NCI-H82 treated with DMSO at 0.1 percent for 48 hours (cell line): ENCODE measurements at regions not wholly inside any gene's neighbourhood (a gene's known extent, or its start where the extent isn't known, plus 50 kb on each side); places are given as distances from the start of the nearest gene placed in this dataset.

Experiments
- DNase-seq: peaks from one replicate; lab custom pipeline; 2025; ENCODE audit not compliant: unreplicated experiment; lab: John Stamatoyannopoulos, UW

GRCh38 chr3:78139166-78139565 is 1099.3 kb downstream of the ROBO2 start:
- no peak for DNase-seq

- no peak for DNase-seq
These were observed 1100.4 kb downstream of the ROBO2 start for GRCh38 chr3:78140274-78140673.

GRCh38 chr3:78140866-78141265 is 1101.0 kb downstream of the ROBO2 start:
- DNase-seq: no peak

GRCh38 chr3:78141269-78141668 is 1101.4 kb downstream of the ROBO2 start:
- no peak for DNase-seq

GRCh38 chr3:78143000-78143399 is 1103.1 kb downstream of the ROBO2 start:
- no peak for DNase-seq

GRCh38 chr3:78148986-78149717 is 1109.3 kb downstream of the ROBO2 start:
- DNase-seq: no peak

GRCh38 chr3:78153973-78154372 is 1114.1 kb downstream of the ROBO2 start:
- DNase-seq: no peak

- no peak for DNase-seq
These were observed 1114.8 kb downstream of the ROBO2 start for GRCh38 chr3:78154521-78155186.

GRCh38 chr3:78161736-78162135 is 1121.8 kb downstream of the ROBO2 start:
- DNase-seq: no peak

GRCh38 chr3:78163379-78163778 is 1123.5 kb downstream of the ROBO2 start:
- no peak for DNase-seq

- DNase-seq: no peak
These were observed 1126.0 kb downstream of the ROBO2 start for GRCh38 chr3:78165876-78166275.

GRCh38 chr3:78174821-78175220 is 1134.9 kb downstream of the ROBO2 start:
- DNase-seq: no peak

GRCh38 chr3:78176869-78177268 is 1137.0 kb downstream of the ROBO2 start:
- no peak for DNase-seq

GRCh38 chr3:78177780-78178179 is 1137.9 kb downstream of the ROBO2 start:
- DNase-seq: no peak

GRCh38 chr3:78178209-78178608 is 1138.3 kb downstream of the ROBO2 start:
- DNase-seq: no peak

GRCh38 chr3:78178740-78179363 is 1139.0 kb downstream of the ROBO2 start:
- no peak for DNase-seq

GRCh38 chr3:78183906-78184599 is 1144.2 kb downstream of the ROBO2 start:
- DNase-seq: no peak

GRCh38 chr3:78186404-78186803 is 1146.5 kb downstream of the ROBO2 start:
- no peak for DNase-seq

- DNase-seq: no peak
These were observed 1161.2 kb downstream of the ROBO2 start for GRCh38 chr3:78201091-78201490.

- DNase-seq: no peak
These were observed 1165.1 kb downstream of the ROBO2 start for GRCh38 chr3:78204977-78205376.

GRCh38 chr3:78221300-78221699 is 1181.4 kb downstream of the ROBO2 start:
- no peak for DNase-seq

GRCh38 chr3:78221796-78222195 is 1181.9 kb downstream of the ROBO2 start:
- DNase-seq: no peak
